ENCODE measurements at regions not wholly inside any gene's neighbourhood (a gene's known extent, or its start where the extent isn't known, plus 50 kb on each side); places are given as distances from the start of the nearest gene placed in this dataset.

- Mint-ChIP-seq H3K27me3 (no peaks in the 10 kb centered on the region), H3K4me1 (ENCODE audit: unreplicated experiment) (no peaks in the 10 kb centered on the region), H3K9me3 (no peaks in the 10 kb centered on the region), H3K4me3 (no peak overlapping the region), H3K27ac (no peak overlapping the region), H3K36me3 (no peaks in the 10 kb centered on the region)
- DNase-seq (ENCODE audit: extremely low spot score, unreplicated experiment): no peak
- TF ChIP-seq CTCF (conservative IDR thresholded peaks at IDR 0.05): no peak
Observed at GRCh38 chr10:36608866-36609265, 516.5 kb upstream of the ANKRD30A start.

GRCh38 chr10:36608251-36608650, 517.1 kb upstream of the ANKRD30A start:
- no peaks in the 10 kb centered on the region for H3K27me3 Mint-ChIP-seq
- H3K27ac Mint-ChIP-seq: no peak overlapping the region
- H3K9me3 Mint-ChIP-seq: no peaks in the 10 kb centered on the region
- no peaks in the 10 kb centered on the region for H3K4me1 Mint-ChIP-seq (ENCODE audit: unreplicated experiment)
- no peak for TF ChIP-seq CTCF (conservative IDR thresholded peaks at IDR 0.05)
- no peak overlapping the region for H3K4me3 Mint-ChIP-seq
- DNase-seq (ENCODE audit: extremely low spot score, unreplicated experiment): no peak
- H3K36me3 Mint-ChIP-seq: no peaks in the 10 kb centered on the region

GRCh38 chr10:36606234-36606839, 519.1 kb upstream of the ANKRD30A start:
- Mint-ChIP-seq H3K27me3 (no peaks in the 10 kb centered on the region), H3K36me3 (no peaks in the 10 kb centered on the region), H3K4me1 (ENCODE audit: unreplicated experiment) (no peaks in the 10 kb centered on the region), H3K4me3 (no peak overlapping the region), H3K9me3 (no peaks in the 10 kb centered on the region), H3K27ac (no peak overlapping the region)
- DNase-seq (ENCODE audit: extremely low spot score, unreplicated experiment): no peak
- no peak for TF ChIP-seq CTCF (conservative IDR thresholded peaks at IDR 0.05)

GRCh38 chr10:36604316-36604715, 521.1 kb upstream of the ANKRD30A start:
- H3K36me3 Mint-ChIP-seq: no peaks in the 10 kb centered on the region
- no peaks in the 10 kb centered on the region for H3K4me1 Mint-ChIP-seq (ENCODE audit: unreplicated experiment)
- no peak overlapping the region for H3K27ac Mint-ChIP-seq
- no peaks in the 10 kb centered on the region for H3K9me3 Mint-ChIP-seq
- TF ChIP-seq CTCF (conservative IDR thresholded peaks at IDR 0.05): no peak
- no peak for DNase-seq (ENCODE audit: extremely low spot score, unreplicated experiment)
- no peaks in the 10 kb centered on the region for H3K27me3 Mint-ChIP-seq
- no peak overlapping the region for H3K4me3 Mint-ChIP-seq

- no peaks in the 10 kb centered on the region for H3K36me3 Mint-ChIP-seq
Observed at GRCh38 chr10:36603688-36604087, 521.7 kb upstream of the ANKRD30A start.

More at GRCh38 chr10:36603688-36604087, 521.7 kb upstream of the ANKRD30A start:
- no peaks in the 10 kb centered on the region for H3K9me3 Mint-ChIP-seq
- no peak overlapping the region for H3K4me3 Mint-ChIP-seq
- no peak overlapping the region for H3K27ac Mint-ChIP-seq
- H3K27me3 Mint-ChIP-seq: no peaks in the 10 kb centered on the region
- DNase-seq (ENCODE audit: extremely low spot score, unreplicated experiment): no peak
- no peaks in the 10 kb centered on the region for H3K4me1 Mint-ChIP-seq (ENCODE audit: unreplicated experiment)
- no peak for TF ChIP-seq CTCF (conservative IDR thresholded peaks at IDR 0.05)

Measured in type B pancreatic cell (in vitro differentiated cells).